Stimulated activated memory B cell treated with anti-CD40 and anti-IgM and Interleukin-4, amounts not matched to agents 10 μg/mL and 1 μg/mL and 100 μg/mL, for 72 hours (primary cell): ENCODE measurements at regions not wholly inside any gene's neighbourhood (a gene's known extent, or its start where the extent isn't known, plus 50 kb on each side); places are given as distances from the start of the nearest gene placed in this dataset.

ENCODE experiments used
- ATAC-seq: fragments of 150-1000 bp; cut with Tn5 transposase; 2 replicates; pipeline ENCODE4 v1.10.0; 2021
- H3K27ac Mint-ChIP-seq: one replicate; pipeline ENCODE4 v1.8.0; 2022; ENCODE audit warnings: mild to moderate bottlenecking, mixed read lengths
- H3K27me3 Mint-ChIP-seq: one replicate; pipeline ENCODE4 v1.8.0; 2022; ENCODE audit warnings: mixed read lengths
- H3K36me3 Mint-ChIP-seq: one replicate; pipeline ENCODE4 v1.8.0; 2022; ENCODE audit warnings: mixed read lengths
- H3K4me1 Mint-ChIP-seq: one replicate; pipeline ENCODE4 v1.8.0; 2022; ENCODE audit warnings: mixed read lengths
- H3K4me3 Mint-ChIP-seq: one replicate; pipeline ENCODE4 v1.8.0; 2022; ENCODE audit warnings: mild to moderate bottlenecking, moderate library complexity, mixed read lengths
- H3K9me3 Mint-ChIP-seq: one replicate; pipeline ENCODE4 v1.8.0; 2022; ENCODE audit warnings: mixed read lengths

GRCh38 chr9:134272302-134273023 lies 53.8 kb upstream of the RXRA start:
- H3K27me3 Mint-ChIP-seq = peaks cover 10% of the 10 kb centered on the region
- ATAC-seq = no peak
- no peak overlapping the region for H3K4me3 Mint-ChIP-seq
- no peaks in the 10 kb centered on the region for H3K9me3 Mint-ChIP-seq
- no peak overlapping the region for H3K27ac Mint-ChIP-seq
- peaks cover 38% of the 10 kb centered on the region for H3K4me1 Mint-ChIP-seq
- H3K36me3 Mint-ChIP-seq = no peaks in the 10 kb centered on the region

GRCh38 chr9:134273647-134274046 lies 52.6 kb upstream of the RXRA start:
- H3K27ac Mint-ChIP-seq = no peak overlapping the region
- H3K27me3 Mint-ChIP-seq = peaks cover 10% of the 10 kb centered on the region
- H3K4me1 Mint-ChIP-seq = peaks cover 26% of the 10 kb centered on the region
- H3K9me3 Mint-ChIP-seq = no peaks in the 10 kb centered on the region
- ATAC-seq = no peak
- H3K4me3 Mint-ChIP-seq = no peak overlapping the region
- H3K36me3 Mint-ChIP-seq = no peaks in the 10 kb centered on the region

GRCh38 chr9:134275375-134275774 lies 50.9 kb upstream of the RXRA start:
- no peaks in the 10 kb centered on the region for H3K9me3 Mint-ChIP-seq
- H3K36me3 Mint-ChIP-seq = no peaks in the 10 kb centered on the region
- peaks cover 22% of the 10 kb centered on the region for H3K4me1 Mint-ChIP-seq
- H3K27me3 Mint-ChIP-seq = peaks cover 10% of the 10 kb centered on the region
- no peak for ATAC-seq
- H3K27ac Mint-ChIP-seq = no peak overlapping the region
- no peak overlapping the region for H3K4me3 Mint-ChIP-seq

GRCh38 chr9:134276453-134277245 lies 49.6 kb upstream of the RXRA start:
- H3K27ac Mint-ChIP-seq = no peak overlapping the region
- no peak overlapping the region for H3K4me3 Mint-ChIP-seq
- H3K9me3 Mint-ChIP-seq = no peaks in the 10 kb centered on the region
- no peak for ATAC-seq
- peaks cover 10% of the 10 kb centered on the region for H3K27me3 Mint-ChIP-seq
- H3K36me3 Mint-ChIP-seq = no peaks in the 10 kb centered on the region
- H3K4me1 Mint-ChIP-seq = peaks cover 17% of the 10 kb centered on the region
